Osteocyte (in vitro differentiated cells): ENCODE measurements at regions not wholly inside any gene's neighbourhood (a gene's known extent, or its start where the extent isn't known, plus 50 kb on each side); places are given as distances from the start of the nearest gene placed in this dataset.

Experiments
- DNase-seq: peaks from one replicate; pipeline ENCODE4 v3.0.0; 2021; ENCODE audit warnings: mixed read lengths; ENCODE audit not compliant: unreplicated experiment; ENCODE audit errors: extremely low spot score
- H3K27ac Mint-ChIP-seq: one replicate; pipeline ENCODE4 v1.8.0; 2021; ENCODE audit warnings: mild to moderate bottlenecking, mixed read lengths; ENCODE audit not compliant: unreplicated experiment
- H3K27me3 Mint-ChIP-seq: one replicate; pipeline ENCODE4 v1.8.0; 2021; ENCODE audit warnings: mixed read lengths; ENCODE audit not compliant: unreplicated experiment
- H3K36me3 Mint-ChIP-seq: one replicate; pipeline ENCODE4 v1.8.0; 2021; ENCODE audit warnings: mixed read lengths; ENCODE audit not compliant: unreplicated experiment
- H3K4me1 Mint-ChIP-seq: one replicate; pipeline ENCODE4 v1.8.0; 2021; ENCODE audit warnings: mixed read lengths; ENCODE audit not compliant: unreplicated experiment
- H3K4me3 Mint-ChIP-seq: one replicate; pipeline ENCODE4 v1.8.0; 2021; ENCODE audit warnings: mild to moderate bottlenecking, moderate library complexity, mixed read lengths; ENCODE audit not compliant: unreplicated experiment
- H3K9me3 Mint-ChIP-seq: one replicate; pipeline ENCODE4 v1.8.0; 2021; ENCODE audit warnings: mixed read lengths; ENCODE audit not compliant: unreplicated experiment
- CTCF ChIP-seq: fragments of 200-600 bp; sonication (generic); IDR thresholded peaks from 2 replicates; pipeline ENCODE4 v1.5.0; 2021; ENCODE audit warnings: antibody characterized with exemption, mild to moderate bottlenecking, moderate library complexity

GRCh38 chr1:201649761-201650622 is 111.1 kb downstream of the NAV1 start:
- DNase-seq = peak; percentile 91
- H3K4me1 Mint-ChIP-seq = peaks cover 58% of the 10 kb centered on the region
- H3K4me3 Mint-ChIP-seq = peak overlapping the region; percentile 85
- TF ChIP-seq CTCF = peak; percentile 18
- H3K9me3 Mint-ChIP-seq = no peaks in the 10 kb centered on the region
- peaks cover 3% of the 10 kb centered on the region for H3K36me3 Mint-ChIP-seq
- peak overlapping the region; percentile 88 for H3K27ac Mint-ChIP-seq
- H3K27me3 Mint-ChIP-seq = no peaks in the 10 kb centered on the region

GRCh38 chr1:201650623-201650933 is 111.7 kb downstream of the NAV1 start:
- H3K4me3 Mint-ChIP-seq = peak overlapping the region; percentile 85
- no peak for TF ChIP-seq CTCF
- no peaks in the 10 kb centered on the region for H3K27me3 Mint-ChIP-seq
- DNase-seq = no peak
- peaks cover 3% of the 10 kb centered on the region for H3K36me3 Mint-ChIP-seq
- no peaks in the 10 kb centered on the region for H3K9me3 Mint-ChIP-seq
- H3K27ac Mint-ChIP-seq = peak overlapping the region; percentile 88
- peaks cover 64% of the 10 kb centered on the region for H3K4me1 Mint-ChIP-seq

GRCh38 chr1:201652181-201652580 is 113.3 kb downstream of the NAV1 start:
- H3K27me3 Mint-ChIP-seq = no peaks in the 10 kb centered on the region

GRCh38 chr1:201653233-201653632 is 114.3 kb downstream of the NAV1 start:
- no peak overlapping the region for H3K27ac Mint-ChIP-seq
- TF ChIP-seq CTCF = no peak
- H3K9me3 Mint-ChIP-seq = no peaks in the 10 kb centered on the region
- H3K4me1 Mint-ChIP-seq = peaks cover 75% of the 10 kb centered on the region
- no peaks in the 10 kb centered on the region for H3K27me3 Mint-ChIP-seq
- no peak overlapping the region for H3K4me3 Mint-ChIP-seq
- H3K36me3 Mint-ChIP-seq = peaks cover 3% of the 10 kb centered on the region
- no peak for DNase-seq

More at GRCh38 chr1:201652181-201652580, 113.3 kb downstream of the NAV1 start:
- H3K27ac Mint-ChIP-seq = no peak overlapping the region
- H3K4me3 Mint-ChIP-seq = no peak overlapping the region
- H3K36me3 Mint-ChIP-seq = peaks cover 3% of the 10 kb centered on the region
- no peaks in the 10 kb centered on the region for H3K9me3 Mint-ChIP-seq
- TF ChIP-seq CTCF = no peak
- H3K4me1 Mint-ChIP-seq = peaks cover 76% of the 10 kb centered on the region
- DNase-seq = no peak

- Mint-ChIP-seq H3K36me3 (peaks cover 3% of the 10 kb centered on the region), H3K27ac (no peak overlapping the region), H3K4me1 (peaks cover 79% of the 10 kb centered on the region), H3K9me3 (no peaks in the 10 kb centered on the region), H3K4me3 (no peak overlapping the region), H3K27me3 (no peaks in the 10 kb centered on the region)
- no peak for TF ChIP-seq CTCF
- no peak for DNase-seq
Measured at GRCh38 chr1:201653883-201654282, 115.0 kb downstream of the NAV1 start.
